Neuronal stem cell (in vitro differentiated cells): ENCODE measurements at regions not wholly inside any gene's neighbourhood (a gene's known extent, or its start where the extent isn't known, plus 50 kb on each side); places are given as distances from the start of the nearest gene placed in this dataset.

Source experiments
- DNase-seq: peaks from one replicate; pipeline ENCODE4 v3.0.0-alpha.2; 2013; ENCODE audit warnings: low spot score
- H2AFZ ChIP-seq: one replicate; pipeline ENCODE4 v1.6.1; 2013; ENCODE audit warnings: mild to moderate bottlenecking, low read length, inconsistent platforms
- H2AK5ac ChIP-seq: 2 replicates; pipeline ENCODE4 v1.6.1; 2013; ENCODE audit warnings: low read depth, mild to moderate bottlenecking, inconsistent platforms, low read length, moderate library complexity, mixed read lengths
- H2BK120ac ChIP-seq: 2 replicates; pipeline ENCODE4 v1.6.1; 2013; ENCODE audit warnings: low read depth, mild to moderate bottlenecking, inconsistent platforms, low read length, moderate library complexity, mixed read lengths
- H2BK12ac ChIP-seq: one replicate; pipeline ENCODE4 v1.6.1; 2013; ENCODE audit warnings: low read length, inconsistent platforms
- H2BK15ac ChIP-seq: 2 replicates; pipeline ENCODE4 v1.6.1; 2013; ENCODE audit warnings: mild to moderate bottlenecking, low read length, inconsistent platforms, mixed read lengths
- H2BK5ac ChIP-seq: one replicate; pipeline ENCODE4 v1.6.1; 2013; ENCODE audit warnings: inconsistent platforms, mild to moderate bottlenecking, low read length, moderate library complexity
- H3K14ac ChIP-seq: one replicate; pipeline ENCODE4 v1.6.1; 2013; ENCODE audit warnings: low read length, inconsistent platforms
- H3K18ac ChIP-seq: 2 replicates; pipeline ENCODE4 v1.6.1; 2013; ENCODE audit warnings: low read length, inconsistent platforms
- H3K23ac ChIP-seq: 2 replicates; pipeline ENCODE4 v1.6.1; 2013; ENCODE audit warnings: low read depth, mild to moderate bottlenecking, mixed read lengths, low read length, inconsistent platforms; ENCODE audit not compliant: poor library complexity
- H3K27ac ChIP-seq: replicated peaks from 3 replicates; pipeline ENCODE4 v1.5.1; 2013; ENCODE audit warnings: low read length, inconsistent platforms
- H3K27me3 ChIP-seq, 3 experiments: 2 replicates each; pipeline ENCODE4 v1.6.1; 2013; ENCODE audit warnings: low read length in 3 of 3, mild to moderate bottlenecking in 2 of 3, inconsistent platforms in 1 of 3, low read depth in 1 of 3, mixed read lengths in 1 of 3, moderate library complexity in 1 of 3; ENCODE audit not compliant: control insufficient read depth in 3 of 3, insufficient read depth in 3 of 3
- H3K36me3 ChIP-seq, 2 donors: replicated peaks in 1 of 2; 2 replicates each; pipeline ENCODE4 v1.6.1; 2013; ENCODE audit warnings: low read length in 2 of 2; ENCODE audit not compliant: control insufficient read depth in 2 of 2, insufficient read depth in 2 of 2
- H3K4ac ChIP-seq: 2 replicates; pipeline ENCODE4 v1.6.1; 2013; ENCODE audit warnings: inconsistent platforms, mild to moderate bottlenecking, low read length, moderate library complexity
- H3K4me1 ChIP-seq, 2 donors: 1 replicate in 1 of 2; 2 replicates in 1 of 2; pipeline ENCODE4 v1.6.1; 2013; ENCODE audit warnings: low read length in 2 of 2, low read depth in 1 of 2; ENCODE audit not compliant: control insufficient read depth in 2 of 2, insufficient read depth in 1 of 2
- H3K4me2 ChIP-seq: one replicate; pipeline ENCODE4 v1.6.1; 2013; ENCODE audit warnings: mild to moderate bottlenecking, low read length, inconsistent platforms; ENCODE audit not compliant: insufficient read depth, poor library complexity, severe bottlenecking
- H3K4me3 ChIP-seq, 2 donors: 2 replicates each; pipeline ENCODE4 v1.5.1; 2013; ENCODE audit warnings: low read length in 2 of 2, mild to moderate bottlenecking in 2 of 2, inconsistent platforms in 1 of 2, moderate library complexity in 1 of 2
- H3K79me1 ChIP-seq: one replicate; pipeline ENCODE4 v1.6.1; 2013; ENCODE audit warnings: low read depth, mild to moderate bottlenecking, inconsistent platforms, low read length, moderate library complexity
- H3K9ac ChIP-seq: one replicate; pipeline ENCODE4 v1.6.1; 2013; ENCODE audit warnings: mild to moderate bottlenecking, low read depth, low read length, inconsistent platforms; ENCODE audit not compliant: poor library complexity
- H3K9me3 ChIP-seq, 2 donors: replicated peaks in 1 of 2; 2 replicates each; pipeline versions ENCODE3 to v1.6.1; 2013; ENCODE audit warnings: low read length in 2 of 2, mild to moderate bottlenecking in 2 of 2, inconsistent platforms in 1 of 2, low read depth in 1 of 2, mixed read lengths in 1 of 2, moderate library complexity in 1 of 2; ENCODE audit not compliant: control insufficient read depth in 2 of 2, insufficient read depth in 1 of 2
- H4K8ac ChIP-seq: one replicate; pipeline ENCODE4 v1.6.1; 2013; ENCODE audit warnings: low read depth, mild to moderate bottlenecking, inconsistent platforms, low read length, moderate library complexity
- H4K91ac ChIP-seq: one replicate; pipeline ENCODE4 v1.6.1; 2013; ENCODE audit warnings: low read length, low read depth, mild to moderate bottlenecking, inconsistent platforms; ENCODE audit not compliant: poor library complexity
- WGBS, 2 donors: extraction: QIAGEN DNeasy Blood & Tissue Kit; methylation state at CpG; one replicate each; pipeline ENCODE4 v1.1.7; 2013; ENCODE audit warnings: missing lambda C conversion rate in 2 of 2, mixed read lengths in 1 of 2; ENCODE audit not compliant: insufficient read length in 2 of 2, insufficient replicate concordance in 1 of 2; ENCODE audit errors: extremely low coverage in 2 of 2; 5-methylcytosine and 5-hydroxymethylcytosine counted together

DNA sequence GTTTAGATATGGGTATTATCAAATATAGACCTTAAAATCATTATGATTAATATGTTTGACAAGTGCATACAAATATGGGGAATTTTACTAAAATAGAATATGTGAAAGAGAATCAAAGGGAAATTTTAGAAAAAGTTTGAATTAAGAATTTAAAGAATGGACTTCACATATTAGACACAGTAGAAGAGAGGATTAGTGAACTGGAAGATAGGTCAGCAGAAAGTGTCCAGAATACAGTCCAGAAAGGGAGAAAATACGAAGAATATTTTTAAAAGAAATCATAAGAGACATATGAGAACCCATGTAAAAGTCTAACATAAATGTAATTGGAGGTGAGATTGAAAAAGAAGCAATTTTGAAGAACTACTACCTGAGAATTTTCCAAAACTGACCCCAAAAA is 139.9 kb downstream of the DTWD1 start:
- Histone ChIP-seq H3K27me3 (no peaks in the 10 kb centered on the region), H2BK120ac (no peak overlapping the region), H4K8ac (no peak overlapping the region), H3K4me1 (no peaks in the 10 kb centered on the region), H3K36me3 (no peaks in the 10 kb centered on the region), H2BK5ac (no peak overlapping the region), H3K4me2 (no peak overlapping the region), H2AFZ (no peak overlapping the region), H3K4ac (no peak overlapping the region), H3K9ac (no peak overlapping the region), H3K27ac (no peak overlapping the region), H2AK5ac (no peak overlapping the region), H2BK12ac (no peak overlapping the region), H4K91ac (no peak overlapping the region), H3K4me3 (no peak overlapping the region), H3K23ac (no peak overlapping the region), H3K79me1 (no peaks in the 10 kb centered on the region), H2BK15ac (no peak overlapping the region), H3K9me3 (peaks cover 0 to 7% of the 10 kb centered on the region in 2 donors), H3K14ac (no peak overlapping the region), H3K18ac (no peak overlapping the region)
- no peak for DNase-seq
- WGBS, 2 donors, result no CpG with 5 or more reads among the region's 1 CpG

DNA sequence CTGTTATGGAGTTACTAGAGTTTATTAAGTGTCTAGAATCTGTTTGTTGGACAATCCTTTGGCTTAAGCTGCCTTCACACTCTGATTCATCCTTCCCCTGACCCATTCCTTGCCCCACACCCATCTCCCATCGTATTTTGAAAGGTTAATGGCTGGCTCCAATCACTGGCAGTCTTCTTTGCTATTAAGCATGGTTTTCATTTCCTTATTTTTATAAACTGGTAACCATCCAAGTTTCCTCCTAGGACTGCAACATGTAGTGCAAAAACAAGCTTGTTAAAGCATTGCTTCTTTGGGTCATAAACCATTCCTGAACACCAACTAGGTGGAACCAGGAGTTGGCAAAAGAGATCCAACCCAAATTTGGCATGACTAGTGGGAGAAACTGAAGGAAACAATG is 148.4 kb downstream of the DTWD1 start:
- H3K27ac ChIP-seq, result no peak overlapping the region
- no peaks in the 10 kb centered on the region for H3K36me3 ChIP-seq
- H3K4ac ChIP-seq, result no peak overlapping the region
- H2AFZ ChIP-seq, result no peak overlapping the region
- H2BK5ac ChIP-seq, result no peak overlapping the region
- H3K9me3 ChIP-seq, result no peaks in the 10 kb centered on the region
- no peaks in the 10 kb centered on the region for H3K4me1 ChIP-seq
- no peak overlapping the region for H3K14ac ChIP-seq
- no peak overlapping the region for H3K18ac ChIP-seq
- no peak overlapping the region for H4K8ac ChIP-seq
- H2BK15ac ChIP-seq, result no peak overlapping the region
- H3K79me1 ChIP-seq, result no peaks in the 10 kb centered on the region
- H2BK120ac ChIP-seq, result no peak overlapping the region
- no peak overlapping the region for H3K4me3 ChIP-seq
- H2AK5ac ChIP-seq, result no peak overlapping the region
- WGBS, 2 donors, result no CpG with 5 or more reads among the region's 1 CpG
- H4K91ac ChIP-seq, result no peak overlapping the region
- DNase-seq, result no peak
- no peaks in the 10 kb centered on the region for H3K27me3 ChIP-seq
- no peak overlapping the region for H2BK12ac ChIP-seq
- no peak overlapping the region for H3K4me2 ChIP-seq
- H3K9ac ChIP-seq, result no peak overlapping the region
- H3K23ac ChIP-seq, result no peak overlapping the region

- H3K9ac ChIP-seq, result no peak overlapping the region
- no peaks in the 10 kb centered on the region for H3K79me1 ChIP-seq
Observed at GRCh38 chr15:49789436-49789835, 168.6 kb downstream of the DTWD1 start.

DNA sequence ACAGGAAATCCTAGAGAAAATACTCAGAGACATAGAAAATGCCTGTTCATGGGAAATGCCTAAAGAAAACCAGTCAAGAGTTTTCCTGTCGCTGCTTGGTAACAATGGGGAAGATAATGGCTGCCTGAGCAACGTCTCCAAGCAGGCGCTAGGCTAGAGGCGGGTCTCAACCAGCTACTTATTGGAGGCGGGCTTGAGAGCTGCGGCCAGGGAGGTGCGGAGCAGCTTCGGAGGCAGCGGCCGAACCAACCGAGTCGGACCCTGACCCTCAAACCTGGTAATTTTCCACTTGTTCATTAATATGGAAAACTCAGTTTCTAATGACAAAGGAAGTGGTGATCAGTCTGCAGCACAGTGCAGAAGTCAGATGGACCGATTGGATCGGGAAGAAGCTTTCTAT is 173.1 kb downstream of the DTWD1 start:
- H2BK12ac ChIP-seq, result no peak overlapping the region
- H3K18ac ChIP-seq, result no peak overlapping the region
- no peaks in the 10 kb centered on the region for H3K79me1 ChIP-seq
- no peak overlapping the region for H2BK15ac ChIP-seq
- H3K4me2 ChIP-seq, result no peak overlapping the region
- no peaks in the 10 kb centered on the region for H3K27me3 ChIP-seq
- H3K9me3 ChIP-seq, result peaks cover 0 to 4% of the 10 kb centered on the region in 2 donors
- no peak overlapping the region for H4K91ac ChIP-seq
- no peaks in the 10 kb centered on the region for H3K36me3 ChIP-seq
- no peak overlapping the region for H3K9ac ChIP-seq
- H3K4me1 ChIP-seq, result no peaks in the 10 kb centered on the region
- no peak overlapping the region for H2BK5ac ChIP-seq
- no peak overlapping the region for H4K8ac ChIP-seq
- no peak overlapping the region for H2BK120ac ChIP-seq
- no peak overlapping the region for H2AK5ac ChIP-seq
- H3K23ac ChIP-seq, result no peak overlapping the region
- peak overlapping the region; percentile 66 for H2AFZ ChIP-seq
- no peak overlapping the region for H3K27ac ChIP-seq
- H3K14ac ChIP-seq, result no peak overlapping the region
- DNase-seq, result no peak
- no peak overlapping the region for H3K4me3 ChIP-seq
- H3K4ac ChIP-seq, result no peak overlapping the region
- no CpG with 5 or more reads among the region's 14 CpGs for WGBS, 2 donors

More at GRCh38 chr15:49789436-49789835, 168.6 kb downstream of the DTWD1 start:
- H3K4ac ChIP-seq, result no peak overlapping the region
- no peak overlapping the region for H2AFZ ChIP-seq
- H3K9me3 ChIP-seq, result peaks cover 0 to 4% of the 10 kb centered on the region in 2 donors
- H3K4me1 ChIP-seq, result no peaks in the 10 kb centered on the region
- H3K4me3 ChIP-seq, result no peak overlapping the region
- H2BK12ac ChIP-seq, result no peak overlapping the region
- H2AK5ac ChIP-seq, result no peak overlapping the region
- H4K91ac ChIP-seq, result no peak overlapping the region
- H2BK15ac ChIP-seq, result no peak overlapping the region
- H4K8ac ChIP-seq, result no peak overlapping the region
- H3K27me3 ChIP-seq, result no peaks in the 10 kb centered on the region
- no peak for DNase-seq
- H2BK120ac ChIP-seq, result no peak overlapping the region
- H2BK5ac ChIP-seq, result no peak overlapping the region
- H3K27ac ChIP-seq, result no peak overlapping the region
- no peak overlapping the region for H3K4me2 ChIP-seq
- no peak overlapping the region for H3K14ac ChIP-seq
- no peak overlapping the region for H3K23ac ChIP-seq
- no peak overlapping the region for H3K18ac ChIP-seq
- H3K36me3 ChIP-seq, result no peaks in the 10 kb centered on the region
